LNCAP (cell line): ENCODE measurements at regions not wholly inside any gene's neighbourhood (a gene's known extent, or its start where the extent isn't known, plus 50 kb on each side); places are given as distances from the start of the nearest gene placed in this dataset.

Experiments used
- CTCF ChIP-seq: fragments of 450-650 bp; IDR thresholded peaks from 2 replicates; pipeline ENCODE4 v1.5.1; 2017; ENCODE audit warnings: mild to moderate bottlenecking

- TF ChIP-seq CTCF: no peak
Measured at GRCh38 chr14:51419685-51420084, 179.6 kb downstream of the TMX1 start.

- TF ChIP-seq CTCF: no peak
Measured at GRCh38 chr14:51422704-51423103, 182.7 kb downstream of the TMX1 start.

- TF ChIP-seq CTCF: no peak
Measured at GRCh38 chr14:51424041-51424440, 184.0 kb downstream of the TMX1 start.

GRCh38 chr14:51424561-51425251, 184.7 kb downstream of the TMX1 start:
- no peak for TF ChIP-seq CTCF

GRCh38 chr14:51428981-51429380, 188.9 kb downstream of the TMX1 start:
- TF ChIP-seq CTCF: no peak

- TF ChIP-seq CTCF: no peak
Measured at GRCh38 chr14:51430079-51430478, 190.0 kb downstream of the TMX1 start.

GRCh38 chr14:51430633-51431032, 190.6 kb downstream of the TMX1 start:
- TF ChIP-seq CTCF: no peak
